HuH-7 (cell line): ENCODE measurements at regions not wholly inside any gene's neighbourhood (a gene's known extent, or its start where the extent isn't known, plus 50 kb on each side); places are given as distances from the start of the nearest gene placed in this dataset.

Experiments used
- DNase-seq: peaks from one replicate; pipeline ENCODE4 v3.0.0; 2011; ENCODE audit warnings: low spot score

GRCh38 chr1:162919034-162919433 lies 58.1 kb upstream of the CCDC190 start:
- no peak for DNase-seq

GRCh38 chr1:162918151-162918754 lies 57.3 kb upstream of the CCDC190 start:
- no peak for DNase-seq

GRCh38 chr1:162916821-162917613 lies 56.0 kb upstream of the CCDC190 start:
- no peak for DNase-seq

- DNase-seq = no peak
Measured at GRCh38 chr1:162916407-162916806, 55.4 kb upstream of the CCDC190 start.

- no peak for DNase-seq
Measured at GRCh38 chr1:162914601-162915000, 53.6 kb upstream of the CCDC190 start.

- DNase-seq = no peak
Measured at GRCh38 chr1:162913345-162913744, 52.4 kb upstream of the CCDC190 start.

- no peak for DNase-seq
Measured at GRCh38 chr1:162912061-162912667, 51.2 kb upstream of the CCDC190 start.
